AG09319 (cell line): ENCODE measurements at regions not wholly inside any gene's neighbourhood (a gene's known extent, or its start where the extent isn't known, plus 50 kb on each side); places are given as distances from the start of the nearest gene placed in this dataset.

Experiments used
- DNase-seq: peaks from one replicate; pipeline ENCODE4 v3.0.0-alpha.2; 2010; ENCODE audit warnings: low read depth; ENCODE audit errors: extremely low read depth
- CTCF ChIP-seq: IDR thresholded peaks from 2 replicates; pipeline ENCODE4 v1.5.1; 2011; ENCODE audit warnings: low read depth, mild to moderate bottlenecking, inconsistent platforms, low read length, moderate library complexity

GRCh38 chr2:64361151-64361938, 92.6 kb upstream of the LGALSL start:
- no peak for DNase-seq
- TF ChIP-seq CTCF = no peak

GRCh38 chr2:64362562-64363026, 91.4 kb upstream of the LGALSL start:
- TF ChIP-seq CTCF = no peak

GRCh38 chr2:64363140-64363539, 90.8 kb upstream of the LGALSL start:
- no peak for TF ChIP-seq CTCF
- no peak for DNase-seq

More at GRCh38 chr2:64362562-64363026, 91.4 kb upstream of the LGALSL start:
- DNase-seq = no peak

- no peak for DNase-seq
- TF ChIP-seq CTCF = no peak
These were observed 90.1 kb upstream of the LGALSL start for GRCh38 chr2:64363848-64364247.

- no peak for DNase-seq
- TF ChIP-seq CTCF = no peak
These were observed 86.3 kb upstream of the LGALSL start for GRCh38 chr2:64367444-64368232.

- no peak for TF ChIP-seq CTCF
- DNase-seq = no peak
These were observed 84.3 kb upstream of the LGALSL start for GRCh38 chr2:64369706-64370105.

- DNase-seq = no peak
- TF ChIP-seq CTCF = no peak
These were observed 82.2 kb upstream of the LGALSL start for GRCh38 chr2:64371727-64372126.
